Retinal pigment epithelial cell (primary cell): ENCODE measurements at regions not wholly inside any gene's neighbourhood (a gene's known extent, or its start where the extent isn't known, plus 50 kb on each side); places are given as distances from the start of the nearest gene placed in this dataset.

Experiments
- DNase-seq: peaks from one replicate; pipeline ENCODE4 v3.0.0-alpha.2; 2010; ENCODE audit warnings: low read depth
- H3K4me3 ChIP-seq: 2 replicates; pipeline ENCODE4 v1.5.1; 2011; ENCODE audit warnings: mild to moderate bottlenecking, low read length, control low read depth, moderate library complexity
- TF ChIP-seq, protein P1 (sequence below): conservative IDR thresholded peaks from 2 replicates; pipeline ENCODE4 v1.5.1; 2011; ENCODE audit warnings: low read depth, low read length, control low read depth, inconsistent platforms

DNA sequence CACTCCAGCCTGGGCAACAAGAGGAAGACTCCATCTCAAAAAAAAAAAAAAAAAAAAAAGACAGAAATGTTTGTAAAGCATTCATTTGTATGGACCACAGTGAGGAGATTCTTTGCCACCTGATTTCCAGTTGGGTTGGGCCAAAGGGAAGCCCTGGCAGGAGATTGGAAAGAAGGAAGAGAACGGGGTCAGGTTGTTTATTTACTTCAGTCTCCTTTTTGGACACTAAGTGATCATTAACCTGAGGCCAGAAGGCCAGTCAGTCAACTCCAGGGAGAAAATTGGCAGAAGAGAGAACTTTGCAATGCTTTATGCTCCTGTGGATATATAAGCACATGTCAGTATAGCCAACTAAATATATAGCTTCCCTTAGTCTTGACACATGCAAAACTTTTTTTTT is 85.9 kb downstream of the NTMT2 start:
- TF ChIP-seq, protein P1, sequence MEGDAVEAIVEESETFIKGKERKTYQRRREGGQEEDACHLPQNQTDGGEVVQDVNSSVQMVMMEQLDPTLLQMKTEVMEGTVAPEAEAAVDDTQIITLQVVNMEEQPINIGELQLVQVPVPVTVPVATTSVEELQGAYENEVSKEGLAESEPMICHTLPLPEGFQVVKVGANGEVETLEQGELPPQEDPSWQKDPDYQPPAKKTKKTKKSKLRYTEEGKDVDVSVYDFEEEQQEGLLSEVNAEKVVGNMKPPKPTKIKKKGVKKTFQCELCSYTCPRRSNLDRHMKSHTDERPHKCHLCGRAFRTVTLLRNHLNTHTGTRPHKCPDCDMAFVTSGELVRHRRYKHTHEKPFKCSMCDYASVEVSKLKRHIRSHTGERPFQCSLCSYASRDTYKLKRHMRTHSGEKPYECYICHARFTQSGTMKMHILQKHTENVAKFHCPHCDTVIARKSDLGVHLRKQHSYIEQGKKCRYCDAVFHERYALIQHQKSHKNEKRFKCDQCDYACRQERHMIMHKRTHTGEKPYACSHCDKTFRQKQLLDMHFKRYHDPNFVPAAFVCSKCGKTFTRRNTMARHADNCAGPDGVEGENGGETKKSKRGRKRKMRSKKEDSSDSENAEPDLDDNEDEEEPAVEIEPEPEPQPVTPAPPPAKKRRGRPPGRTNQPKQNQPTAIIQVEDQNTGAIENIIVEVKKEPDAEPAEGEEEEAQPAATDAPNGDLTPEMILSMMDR, result no peak
- no peak overlapping the region for H3K4me3 ChIP-seq
- DNase-seq, result no peak

- TF ChIP-seq, protein P1, result no peak
- no peak overlapping the region for H3K4me3 ChIP-seq
- DNase-seq, result no peak
Measured at GRCh38 chr1:170238704-170239391, 93.1 kb downstream of the NTMT2 start.

DNA sequence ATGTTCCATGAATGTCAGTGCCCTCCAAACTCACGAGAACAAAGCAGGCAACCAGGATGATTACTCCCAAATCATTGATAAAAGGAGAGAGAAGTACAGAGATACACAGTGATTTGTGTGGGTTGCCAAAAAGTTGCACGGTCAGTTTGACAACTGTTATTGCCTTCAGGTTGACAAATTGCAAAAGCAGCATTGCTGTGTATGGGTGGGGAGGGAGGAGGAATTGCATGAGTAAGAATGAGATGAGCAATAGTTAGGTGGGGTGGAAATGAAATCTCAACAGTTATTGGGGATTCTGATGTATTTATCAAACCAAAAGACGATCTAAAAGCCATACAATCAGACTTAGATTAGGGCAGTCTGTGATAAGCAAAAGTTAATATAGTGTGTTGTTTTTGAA is 93.7 kb downstream of the NTMT2 start:
- H3K4me3 ChIP-seq, result no peak overlapping the region
- TF ChIP-seq, protein P1, result no peak
- no peak for DNase-seq

DNA sequence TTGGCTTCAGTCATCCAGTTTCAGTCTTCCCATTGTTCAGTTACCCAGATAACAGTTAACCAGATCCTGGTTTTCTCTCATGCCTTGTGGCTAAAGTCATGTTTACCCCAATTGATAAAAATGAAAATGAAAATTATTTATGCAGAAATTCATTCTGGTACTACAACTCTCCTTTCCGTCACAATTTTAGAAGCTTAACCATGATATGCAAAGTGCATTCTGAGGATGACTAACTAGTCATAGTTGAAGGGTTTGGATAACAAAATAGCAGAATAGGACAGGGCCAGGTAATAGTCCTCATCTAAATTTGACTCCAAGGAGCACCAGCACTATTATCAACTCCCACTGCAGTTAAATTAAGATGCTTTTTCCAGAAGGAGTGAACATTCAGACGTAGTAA is 94.7 kb downstream of the NTMT2 start:
- DNase-seq, result no peak
- no peak overlapping the region for H3K4me3 ChIP-seq
- TF ChIP-seq, protein P1, result no peak

DNA sequence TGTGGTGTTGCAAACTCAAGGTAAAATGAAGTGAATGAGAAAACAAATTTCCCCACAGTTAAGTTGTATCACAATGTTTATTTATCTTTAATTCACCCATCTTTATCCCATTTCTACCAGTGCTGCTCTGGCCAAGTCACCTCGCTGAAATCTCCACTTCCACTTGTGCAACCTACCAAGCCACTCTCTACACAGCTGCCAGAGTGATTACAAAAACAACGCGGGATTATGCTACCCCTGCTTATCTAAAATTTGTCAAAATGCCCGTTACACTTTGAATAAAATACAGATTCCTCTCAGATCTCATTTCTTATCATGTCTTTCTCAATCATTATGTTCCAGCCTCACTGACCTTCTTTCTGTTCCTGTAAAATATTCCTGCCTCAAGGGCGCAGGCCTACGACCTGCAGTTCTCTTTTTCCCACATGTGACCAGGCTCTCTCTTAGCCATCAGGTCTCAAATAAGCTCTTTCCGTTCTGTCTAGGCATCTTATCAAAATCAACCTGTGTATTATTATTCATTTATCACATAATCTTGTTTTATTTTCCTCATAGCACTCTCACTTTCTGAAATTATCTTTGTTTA is 95.6 kb downstream of the NTMT2 start:
- no peak for DNase-seq
- TF ChIP-seq, protein P1, result no peak
- no peak overlapping the region for H3K4me3 ChIP-seq

DNA sequence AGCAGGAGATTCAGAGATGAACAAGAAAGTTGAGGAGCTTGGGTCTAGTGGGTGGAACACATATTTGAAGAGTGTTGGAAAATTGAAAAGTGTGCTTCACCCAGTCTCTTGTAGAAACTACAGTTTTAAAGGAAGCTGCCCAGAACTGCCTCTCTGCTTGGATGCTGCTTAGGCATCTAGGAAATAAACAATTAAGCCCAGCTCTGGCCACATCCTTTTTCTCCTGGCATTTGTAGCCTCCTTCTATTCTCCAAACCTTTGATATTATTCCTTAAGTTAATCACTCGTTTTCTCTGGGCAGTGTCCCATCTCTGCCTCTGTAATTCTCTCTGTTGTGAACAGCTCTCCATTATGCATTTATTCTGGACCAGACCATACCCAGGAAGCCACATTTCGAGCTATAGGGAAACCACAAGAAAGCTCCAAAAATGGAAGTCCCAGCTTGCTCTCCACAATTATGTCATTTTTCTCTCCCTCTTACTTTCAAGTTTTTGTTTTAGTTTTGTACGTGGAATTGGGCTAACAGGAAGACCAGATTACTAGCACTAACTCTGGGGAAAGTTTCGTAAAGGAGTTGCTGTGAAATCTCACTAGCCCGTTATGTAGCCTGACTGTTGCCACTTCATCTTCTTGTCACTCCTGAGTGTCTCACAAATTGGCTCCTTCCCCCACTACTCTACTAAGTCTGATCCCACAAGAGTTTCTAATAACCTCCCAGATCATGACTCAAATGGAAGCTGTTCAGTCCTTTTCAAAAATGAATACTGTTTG is 102.2 kb downstream of the NTMT2 start:
- DNase-seq, result no peak
- no peak overlapping the region for H3K4me3 ChIP-seq
- TF ChIP-seq, protein P1, result no peak
